ENCODE measurements at regions not wholly inside any gene's neighbourhood (a gene's known extent, or its start where the extent isn't known, plus 50 kb on each side); places are given as distances from the start of the nearest gene placed in this dataset.

GRCh38 chr12:28100717-28101116 is 89.5 kb upstream of the CCDC91 start:
- H3K4me3 ChIP-seq (ENCODE audit: low read depth, low read length) = no peak overlapping the region
- no peak for DNase-seq
- no peak overlapping the region for H3K27ac ChIP-seq
- no peaks in the 10 kb centered on the region for H3K27me3 ChIP-seq (ENCODE audit: insufficient read depth, low read depth, severe bottlenecking)
- no peaks in the 10 kb centered on the region for H3K9me3 ChIP-seq (ENCODE audit: severe bottlenecking)
- TF ChIP-seq CTCF (IDR thresholded peaks at IDR 0.05; ENCODE audit: low read depth, low read length) = no peak
- H3K36me3 ChIP-seq = no peaks in the 10 kb centered on the region

- Histone ChIP-seq H3K27me3 (ENCODE audit: insufficient read depth, low read depth, severe bottlenecking) (no peaks in the 10 kb centered on the region), H3K36me3 (no peaks in the 10 kb centered on the region), H3K4me3 (ENCODE audit: low read depth, low read length) (no peak overlapping the region), H3K9me3 (ENCODE audit: severe bottlenecking) (no peaks in the 10 kb centered on the region), H3K27ac (no peak overlapping the region)
- TF ChIP-seq CTCF (IDR thresholded peaks at IDR 0.05; ENCODE audit: low read depth, low read length) = no peak
- no peak for DNase-seq
Observed at GRCh38 chr12:28104316-28104715, 85.9 kb upstream of the CCDC91 start.

- H3K27me3 ChIP-seq (ENCODE audit: insufficient read depth, low read depth, severe bottlenecking) = no peaks in the 10 kb centered on the region
- no peaks in the 10 kb centered on the region for H3K9me3 ChIP-seq (ENCODE audit: severe bottlenecking)
- no peaks in the 10 kb centered on the region for H3K36me3 ChIP-seq
- H3K4me3 ChIP-seq (ENCODE audit: low read depth, low read length) = no peak overlapping the region
- DNase-seq = no peak
- no peak overlapping the region for H3K27ac ChIP-seq
- TF ChIP-seq CTCF (IDR thresholded peaks at IDR 0.05; ENCODE audit: low read depth, low read length) = no peak
Observed at GRCh38 chr12:28104903-28105864, 85.1 kb upstream of the CCDC91 start.

GRCh38 chr12:28107679-28108078 is 82.6 kb upstream of the CCDC91 start:
- TF ChIP-seq CTCF (IDR thresholded peaks at IDR 0.05; ENCODE audit: low read depth, low read length) = no peak
- no peaks in the 10 kb centered on the region for H3K36me3 ChIP-seq
- H3K27ac ChIP-seq = no peak overlapping the region
- no peak for DNase-seq
- H3K4me3 ChIP-seq (ENCODE audit: low read depth, low read length) = no peak overlapping the region
- H3K27me3 ChIP-seq (ENCODE audit: insufficient read depth, low read depth, severe bottlenecking) = no peaks in the 10 kb centered on the region
- H3K9me3 ChIP-seq (ENCODE audit: severe bottlenecking) = no peaks in the 10 kb centered on the region

- Histone ChIP-seq H3K9me3 (ENCODE audit: severe bottlenecking) (no peaks in the 10 kb centered on the region), H3K27ac (no peak overlapping the region), H3K4me3 (ENCODE audit: low read depth, low read length) (no peak overlapping the region), H3K27me3 (ENCODE audit: insufficient read depth, low read depth, severe bottlenecking) (no peaks in the 10 kb centered on the region), H3K36me3 (no peaks in the 10 kb centered on the region)
- no peak for TF ChIP-seq CTCF (IDR thresholded peaks at IDR 0.05; ENCODE audit: low read depth, low read length)
- DNase-seq = no peak
Observed at GRCh38 chr12:28108599-28108998, 81.7 kb upstream of the CCDC91 start.
